ENCODE measurements at regions not wholly inside any gene's neighbourhood (a gene's known extent, or its start where the extent isn't known, plus 50 kb on each side); places are given as distances from the start of the nearest gene placed in this dataset.

DNA sequence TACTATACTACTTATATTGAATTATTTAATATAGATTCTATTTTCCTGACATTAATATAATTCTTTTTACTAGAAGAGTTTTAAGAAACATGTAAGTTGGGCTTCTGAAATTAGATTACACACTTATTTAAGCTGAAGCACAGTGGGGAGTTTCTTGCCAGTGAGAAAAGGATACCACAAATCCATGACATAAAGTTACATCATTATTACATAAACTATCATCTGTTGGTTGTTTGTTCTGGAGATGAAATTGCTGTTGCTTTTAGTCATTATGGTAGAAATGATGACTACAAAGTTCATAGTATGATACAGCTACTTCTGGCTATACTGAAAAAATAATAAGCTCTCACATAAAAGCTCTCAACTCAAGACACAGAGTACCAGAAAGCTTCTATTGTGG lies 880.4 kb downstream of the PCDH18 start:
- Histone ChIP-seq H3K36me3 (replicated peaks in 1 of 2; ENCODE audit: control extremely low read depth in 1 of 2, control insufficient read depth in 1 of 2, extremely low read depth in 1 of 2, insufficient read depth in 2 of 2, low read length in 1 of 2) (no peaks in the 10 kb centered on the region), H3K27me3 (replicated peaks in 1 of 4; ENCODE audit: control extremely low read depth in 1 of 4, control insufficient read depth in 3 of 4, insufficient read depth in 4 of 4, low read length in 3 of 4) (no peaks in the 10 kb centered on the region), H4K20me1 (ENCODE audit: control insufficient read depth, insufficient read depth, low read length, poor library complexity, severe bottlenecking) (no peaks in the 10 kb centered on the region), H3K27ac (ENCODE audit: low read length in 2 of 2) (no peak overlapping the region), H3K79me2 (ENCODE audit: control insufficient read depth, insufficient read depth, low read length) (no peaks in the 10 kb centered on the region), H3K4me1 (ENCODE audit: control insufficient read depth in 2 of 2, insufficient read depth in 2 of 2, low read length in 2 of 2) (no peaks in the 10 kb centered on the region), H3K4me2 (replicated peaks; ENCODE audit: low read depth, low read length, poor library complexity, severe bottlenecking) (no peak overlapping the region), H2AFZ (ENCODE audit: insufficient read depth, low read depth, low read length, poor library complexity, severe bottlenecking) (no peak overlapping the region), H3K4me3 (ENCODE audit: control extremely low read depth in 1 of 5, extremely low read depth in 1 of 5, insufficient read depth in 1 of 5, low read depth in 2 of 5, low read length in 4 of 5) (no peak overlapping the region), H3K9me3 (ENCODE audit: control extremely low read depth in 1 of 3, control insufficient read depth in 2 of 3, insufficient read depth in 1 of 3, low read length in 2 of 3) (no peaks in the 10 kb centered on the region), H3K9ac (ENCODE audit: low read length) (no peak overlapping the region)
- H3K4me3 Mint-ChIP-seq, result no peak overlapping the region
- ATAC-seq (ENCODE audit: low read depth) (no peak), DNase-seq (no peak)
- intact Hi-C loops (cut with micrococcal nuclease), result no loop called here
- no peak overlapping the region for H3K27ac Mint-ChIP-seq
- H3K27me3 Mint-ChIP-seq, result no peaks in the 10 kb centered on the region
- ChIA-PET POLR2A (no interaction called here), CTCF (no interaction called here)
- no peak for TF ChIP-seq EZH2 (IDR thresholded peaks at IDR 0.05; ENCODE audit: borderline replicate concordance, insufficient read depth, low read depth, low read length, poor library complexity, severe bottlenecking)
- TF ChIP-seq, protein P1, sequence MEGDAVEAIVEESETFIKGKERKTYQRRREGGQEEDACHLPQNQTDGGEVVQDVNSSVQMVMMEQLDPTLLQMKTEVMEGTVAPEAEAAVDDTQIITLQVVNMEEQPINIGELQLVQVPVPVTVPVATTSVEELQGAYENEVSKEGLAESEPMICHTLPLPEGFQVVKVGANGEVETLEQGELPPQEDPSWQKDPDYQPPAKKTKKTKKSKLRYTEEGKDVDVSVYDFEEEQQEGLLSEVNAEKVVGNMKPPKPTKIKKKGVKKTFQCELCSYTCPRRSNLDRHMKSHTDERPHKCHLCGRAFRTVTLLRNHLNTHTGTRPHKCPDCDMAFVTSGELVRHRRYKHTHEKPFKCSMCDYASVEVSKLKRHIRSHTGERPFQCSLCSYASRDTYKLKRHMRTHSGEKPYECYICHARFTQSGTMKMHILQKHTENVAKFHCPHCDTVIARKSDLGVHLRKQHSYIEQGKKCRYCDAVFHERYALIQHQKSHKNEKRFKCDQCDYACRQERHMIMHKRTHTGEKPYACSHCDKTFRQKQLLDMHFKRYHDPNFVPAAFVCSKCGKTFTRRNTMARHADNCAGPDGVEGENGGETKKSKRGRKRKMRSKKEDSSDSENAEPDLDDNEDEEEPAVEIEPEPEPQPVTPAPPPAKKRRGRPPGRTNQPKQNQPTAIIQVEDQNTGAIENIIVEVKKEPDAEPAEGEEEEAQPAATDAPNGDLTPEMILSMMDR (IDR thresholded peaks at IDR 0.05), result no peak
- peaks cover 9% of the 10 kb centered on the region for H3K9me3 Mint-ChIP-seq (ENCODE audit: insufficient read depth)
- no peaks in the 10 kb centered on the region for H3K4me1 Mint-ChIP-seq

DNA sequence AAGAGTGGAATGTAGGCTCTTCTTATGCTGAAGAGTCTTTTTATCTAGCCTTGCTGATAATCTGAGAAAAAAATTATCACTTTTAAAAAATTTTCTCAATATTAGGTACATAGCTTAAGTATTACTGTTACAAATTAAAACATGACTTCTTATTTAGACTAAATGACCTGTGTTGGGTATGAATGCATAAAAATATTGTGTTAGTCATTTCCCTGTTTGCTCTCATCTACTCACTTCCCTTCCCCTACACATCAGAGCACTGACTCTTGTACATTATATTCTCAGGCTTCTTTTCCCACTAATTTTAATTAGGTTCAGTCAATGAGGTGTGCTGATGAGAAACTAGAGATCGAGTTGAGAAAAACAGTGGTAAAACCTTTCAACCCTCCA lies 881.0 kb downstream of the PCDH18 start:
- Mint-ChIP-seq H3K4me3 (no peak overlapping the region), H3K4me1 (no peaks in the 10 kb centered on the region), H3K9me3 (ENCODE audit: insufficient read depth) (peaks cover 9% of the 10 kb centered on the region), H3K27ac (no peak overlapping the region), H3K27me3 (no peaks in the 10 kb centered on the region)
- CTCF ChIA-PET, result no interaction called here
- intact Hi-C loops (cut with micrococcal nuclease), result no loop called here
- Histone ChIP-seq H3K9ac (ENCODE audit: low read length) (no peak overlapping the region), H3K36me3 (replicated peaks in 1 of 2; ENCODE audit: control extremely low read depth in 1 of 2, control insufficient read depth in 1 of 2, extremely low read depth in 1 of 2, insufficient read depth in 2 of 2, low read length in 1 of 2) (no peaks in the 10 kb centered on the region), H3K27ac (ENCODE audit: low read length in 2 of 2) (no peak overlapping the region), H3K4me2 (replicated peaks; ENCODE audit: low read depth, low read length, poor library complexity, severe bottlenecking) (no peak overlapping the region), H3K79me2 (ENCODE audit: control insufficient read depth, insufficient read depth, low read length) (no peaks in the 10 kb centered on the region), H4K20me1 (ENCODE audit: control insufficient read depth, insufficient read depth, low read length, poor library complexity, severe bottlenecking) (no peaks in the 10 kb centered on the region), H3K4me3 (ENCODE audit: control extremely low read depth in 1 of 5, extremely low read depth in 1 of 5, insufficient read depth in 1 of 5, low read depth in 2 of 5, low read length in 4 of 5) (no peak overlapping the region), H3K27me3 (replicated peaks in 1 of 4; ENCODE audit: control extremely low read depth in 1 of 4, control insufficient read depth in 3 of 4, insufficient read depth in 4 of 4, low read length in 3 of 4) (no peaks in the 10 kb centered on the region), H2AFZ (ENCODE audit: insufficient read depth, low read depth, low read length, poor library complexity, severe bottlenecking) (no peak overlapping the region), H3K4me1 (ENCODE audit: control insufficient read depth in 2 of 2, insufficient read depth in 2 of 2, low read length in 2 of 2) (no peaks in the 10 kb centered on the region), H3K9me3 (ENCODE audit: control extremely low read depth in 1 of 3, control insufficient read depth in 2 of 3, insufficient read depth in 1 of 3, low read length in 2 of 3) (no peaks in the 10 kb centered on the region)
- no peak for ATAC-seq (ENCODE audit: low read depth)
- POLR2A ChIA-PET, result no interaction called here
- DNase-seq, result no peak
- WGBS (ENCODE audit: insufficient coverage), result no CpG with 5 or more reads among the region's 1 CpG
- TF ChIP-seq, protein P1 (IDR thresholded peaks at IDR 0.05), result no peak
- TF ChIP-seq EZH2 (IDR thresholded peaks at IDR 0.05; ENCODE audit: borderline replicate concordance, insufficient read depth, low read depth, low read length, poor library complexity, severe bottlenecking), result no peak
